ENCODE measurements at regions not wholly inside any gene's neighbourhood (a gene's known extent, or its start where the extent isn't known, plus 50 kb on each side); places are given as distances from the start of the nearest gene placed in this dataset.

DNA sequence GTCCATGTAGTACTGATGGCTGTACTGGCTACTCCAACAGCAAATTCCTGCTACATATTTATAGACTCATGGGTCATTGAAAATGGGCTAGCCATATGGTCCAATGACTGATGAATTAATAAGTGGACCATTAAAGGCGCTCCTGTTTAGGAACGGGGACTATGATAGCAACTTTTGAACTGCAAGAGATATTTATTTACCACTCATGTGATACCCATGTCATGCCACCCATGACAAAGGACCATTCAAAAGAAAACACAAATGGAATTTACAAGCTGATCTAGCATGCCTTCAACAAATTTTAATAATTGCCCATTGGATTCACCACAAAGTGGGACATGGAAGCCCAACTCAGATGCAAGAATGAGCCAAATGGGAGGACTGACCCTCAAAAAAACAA lies 240.0 kb upstream of the GALNTL6 start (continued):
- TF ChIP-seq ZC3H11A (IDR thresholded peaks at IDR 0.05; ENCODE audit: low read depth, low read length), result no peak
- no peak for TF ChIP-seq XRCC3 (IDR thresholded peaks at IDR 0.05)
- TF ChIP-seq CBFB (CRISPR knock-in tag; IDR thresholded peaks at IDR 0.05), result no peak
- no peak for TF ChIP-seq STAT5B (CRISPR knock-in tag; IDR thresholded peaks at IDR 0.05)
- TF ChIP-seq TCFL5 (CRISPR knock-in tag; conservative IDR thresholded peaks at IDR 0.05), result no peak
- no peak for TF ChIP-seq DLX4 (CRISPR knock-in tag; IDR thresholded peaks at IDR 0.05)
- TF ChIP-seq, protein P1, sequence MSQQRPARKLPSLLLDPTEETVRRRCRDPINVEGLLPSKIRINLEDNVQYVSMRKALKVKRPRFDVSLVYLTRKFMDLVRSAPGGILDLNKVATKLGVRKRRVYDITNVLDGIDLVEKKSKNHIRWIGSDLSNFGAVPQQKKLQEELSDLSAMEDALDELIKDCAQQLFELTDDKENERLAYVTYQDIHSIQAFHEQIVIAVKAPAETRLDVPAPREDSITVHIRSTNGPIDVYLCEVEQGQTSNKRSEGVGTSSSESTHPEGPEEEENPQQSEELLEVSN (IDR thresholded peaks at IDR 0.05; ENCODE audit: borderline replicate concordance in 1 of 2, extremely low read depth in 1 of 2, insufficient read depth in 1 of 2, insufficient read length in 1 of 2, low read depth in 1 of 2, low read length in 1 of 2, poor library complexity in 1 of 2, severe bottlenecking in 1 of 2), result no peak
- TF ChIP-seq THAP7 (CRISPR knock-in tag; IDR thresholded peaks at IDR 0.05), result no peak

DNA sequence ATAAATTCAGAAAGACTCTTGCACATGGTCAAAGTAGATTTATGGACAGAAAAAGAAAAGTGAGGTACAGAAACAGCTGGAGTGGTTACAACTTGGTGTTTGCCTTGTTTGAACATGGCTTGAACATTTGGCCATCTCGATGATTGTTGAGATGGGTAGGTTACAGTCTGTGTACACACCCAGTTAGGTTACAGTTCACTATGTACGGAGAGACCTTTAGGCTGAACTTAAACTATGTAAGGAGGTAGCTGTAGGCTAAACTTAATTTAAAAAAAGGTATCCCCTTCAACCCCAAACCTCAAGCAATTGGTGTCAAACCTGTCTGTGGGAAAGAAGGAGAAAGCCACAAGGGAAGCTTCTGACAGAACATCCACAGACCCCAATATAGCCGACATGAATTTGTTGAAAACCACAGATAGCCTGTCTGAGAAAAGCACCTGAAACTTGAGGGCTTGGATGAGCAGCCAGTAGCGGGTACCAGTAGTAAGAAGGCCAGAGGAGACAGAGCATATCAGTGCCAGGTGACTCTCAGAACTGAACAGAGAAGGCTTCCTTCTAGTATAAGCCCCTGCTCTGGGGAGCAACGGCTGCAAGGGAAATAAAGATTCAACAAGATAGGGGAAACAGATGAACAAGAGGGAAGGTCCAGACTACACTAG lies 247.9 kb upstream of the GALNTL6 start:
- Histone ChIP-seq H3K27ac (ENCODE audit: extremely low read depth, low read depth, low read length) (no peak overlapping the region), H3K9me3 (replicated peaks; ENCODE audit: control insufficient read depth, insufficient read depth, low read depth, low read length) (no peaks in the 10 kb centered on the region), H3K9ac (ENCODE audit: insufficient read depth in 1 of 2, low read depth in 2 of 2, low read length in 2 of 2) (no peak overlapping the region), H3K36me3 (ENCODE audit: control insufficient read depth, insufficient read depth, low read length) (no peaks in the 10 kb centered on the region), H3K9me1 (ENCODE audit: control insufficient read depth, insufficient read depth, low read length) (no peaks in the 10 kb centered on the region), H4K20me1 (replicated peaks; ENCODE audit: control insufficient read depth, insufficient read depth, low read length) (no peaks in the 10 kb centered on the region), H3K79me2 (ENCODE audit: control insufficient read depth, insufficient read depth, low read length) (no peaks in the 10 kb centered on the region), H3K4me3 (no peak overlapping the region), H3K27me3 (ENCODE audit: control insufficient read depth in 2 of 2, insufficient read depth in 2 of 2, low read length in 2 of 2) (no peaks in the 10 kb centered on the region), H2AFZ (ENCODE audit: low read depth, low read length) (no peak overlapping the region), H3K4me1 (replicated peaks in 1 of 2; ENCODE audit: control insufficient read depth in 2 of 2, insufficient read depth in 2 of 2, low read length in 2 of 2) (no peaks in the 10 kb centered on the region), H3K4me2 (ENCODE audit: insufficient read depth, low read length) (no peak overlapping the region)
- FAIRE-seq (no peak), ATAC-seq (no peak), DNase-seq (ENCODE audit: extremely low read depth in 1 of 4, low spot score in 3 of 4) (no peak)
- TF ChIP-seq RBM39 (optimal IDR thresholded peaks at IDR 0.05; ENCODE audit: low read depth, low read length) (no peak), ZNF224 (CRISPR knock-in tag; IDR thresholded peaks at IDR 0.05) (no peak), ZNF668 (CRISPR knock-in tag; IDR thresholded peaks at IDR 0.05) (no peak), SRF (CRISPR knock-in tag; IDR thresholded peaks at IDR 0.05) (no peak), MITF (IDR thresholded peaks at IDR 0.05) (no peak), HMGN3 (IDR thresholded peaks at IDR 0.05; ENCODE audit: borderline replicate concordance, extremely low read depth, insufficient read length, low read depth, low read length) (no peak), POLR2AphosphoS2 (IDR thresholded peaks at IDR 0.05; ENCODE audit: low read length) (no peak), RAD21 (CRISPR knock-in tag; conservative IDR thresholded peaks at IDR 0.05 in 1 of 2, IDR thresholded peaks at IDR 0.05 in 1 of 2) (no peak), NFRKB (IDR thresholded peaks at IDR 0.05; ENCODE audit: low read depth) (no peak)
- 6% methylated on average over 5 of the region's 5 CpGs for WGBS (ENCODE audit: insufficient coverage, low coverage, missing lambda C conversion rate)
- intact Hi-C loops (cut with micrococcal nuclease), result no loop called here
- POLR2A ChIA-PET, result no interaction called here
- no TSS peak for BruUV-seq (replicated peaks)
- in situ Hi-C loops (cut with MboI), result no loop called here
- CTCF ChIA-PET (ENCODE audit: low intra/inter-chr PET ratio), result no interaction called here

Measured in K562 (cell line).